ENCODE measurements at regions not wholly inside any gene's neighbourhood (a gene's known extent, or its start where the extent isn't known, plus 50 kb on each side); places are given as distances from the start of the nearest gene placed in this dataset.

GRCh38 chr10:69738858-69739435 lies 62.8 kb upstream of the COL13A1 start:
- H3K4me2 ChIP-seq (ENCODE audit: low read depth, low read length, poor library complexity, severe bottlenecking), result no peak overlapping the region
- H3K9me3 ChIP-seq (ENCODE audit: insufficient read depth, low read depth, low read length), result no peaks in the 10 kb centered on the region
- H3F3A ChIP-seq (ENCODE audit: low read depth), result no peaks in the 10 kb centered on the region
- H2AFZ ChIP-seq (ENCODE audit: low read length), result no peak overlapping the region
- TF ChIP-seq EZH2phosphoT487 (IDR thresholded peaks at IDR 0.05; ENCODE audit: borderline replicate concordance) (no peak), CTCF (conservative IDR thresholded peaks at IDR 0.05; ENCODE audit: low read length) (no peak)
- H4K20me1 ChIP-seq (ENCODE audit: insufficient read depth, low read length, poor library complexity, severe bottlenecking), result no peaks in the 10 kb centered on the region
- no peak overlapping the region for H3K9ac ChIP-seq (ENCODE audit: low read depth, low read length, poor library complexity, severe bottlenecking)
- peaks cover 26% of the 10 kb centered on the region for H3K4me1 ChIP-seq (ENCODE audit: insufficient read depth, low read length, poor library complexity, severe bottlenecking)
- H3K4me3 ChIP-seq (ENCODE audit: low read length, poor library complexity, severe bottlenecking), result no peak overlapping the region
- H3K36me3 ChIP-seq (ENCODE audit: insufficient read depth, low read length), result no peaks in the 10 kb centered on the region
- H3K9me2 ChIP-seq (replicated peaks; ENCODE audit: low read depth, low read length), result no peaks in the 10 kb centered on the region
- no peaks in the 10 kb centered on the region for H3K79me2 ChIP-seq (ENCODE audit: insufficient read depth, low read length)
- no peaks in the 10 kb centered on the region for H3K27me3 ChIP-seq (ENCODE audit: insufficient read depth, low read length, poor library complexity, severe bottlenecking)

GRCh38 chr10:69739634-69740033 lies 62.1 kb upstream of the COL13A1 start:
- Histone ChIP-seq H3K4me3 (ENCODE audit: low read length, poor library complexity, severe bottlenecking) (no peak overlapping the region), H3K9ac (ENCODE audit: low read depth, low read length, poor library complexity, severe bottlenecking) (no peak overlapping the region), H2AFZ (ENCODE audit: low read length) (peak overlapping the region; percentile 45; the same call in 1 of the 2 replicates), H3K9me2 (replicated peaks; ENCODE audit: low read depth, low read length) (no peaks in the 10 kb centered on the region), H4K20me1 (ENCODE audit: insufficient read depth, low read length, poor library complexity, severe bottlenecking) (no peaks in the 10 kb centered on the region), H3K4me1 (ENCODE audit: insufficient read depth, low read length, poor library complexity, severe bottlenecking) (peaks cover 20% of the 10 kb centered on the region), H3K79me2 (ENCODE audit: insufficient read depth, low read length) (no peaks in the 10 kb centered on the region), H3F3A (ENCODE audit: low read depth) (no peaks in the 10 kb centered on the region), H3K9me3 (ENCODE audit: insufficient read depth, low read depth, low read length) (no peaks in the 10 kb centered on the region), H3K27me3 (ENCODE audit: insufficient read depth, low read length, poor library complexity, severe bottlenecking) (no peaks in the 10 kb centered on the region), H3K4me2 (ENCODE audit: low read depth, low read length, poor library complexity, severe bottlenecking) (no peak overlapping the region), H3K36me3 (ENCODE audit: insufficient read depth, low read length) (no peaks in the 10 kb centered on the region)
- TF ChIP-seq EZH2phosphoT487 (IDR thresholded peaks at IDR 0.05; ENCODE audit: borderline replicate concordance) (no peak), CTCF (conservative IDR thresholded peaks at IDR 0.05; ENCODE audit: low read length) (no peak)

- Histone ChIP-seq H3K36me3 (ENCODE audit: insufficient read depth, low read length) (no peaks in the 10 kb centered on the region), H3K79me2 (ENCODE audit: insufficient read depth, low read length) (no peaks in the 10 kb centered on the region), H2AFZ (ENCODE audit: low read length) (peak overlapping the region; percentile 45; the same call in 1 of the 2 replicates), H3K9me2 (replicated peaks; ENCODE audit: low read depth, low read length) (no peaks in the 10 kb centered on the region), H3K4me3 (ENCODE audit: low read length, poor library complexity, severe bottlenecking) (no peak overlapping the region), H3F3A (ENCODE audit: low read depth) (no peaks in the 10 kb centered on the region), H3K27me3 (ENCODE audit: insufficient read depth, low read length, poor library complexity, severe bottlenecking) (no peaks in the 10 kb centered on the region), H3K9ac (ENCODE audit: low read depth, low read length, poor library complexity, severe bottlenecking) (no peak overlapping the region), H3K4me1 (ENCODE audit: insufficient read depth, low read length, poor library complexity, severe bottlenecking) (peaks cover 15% of the 10 kb centered on the region), H4K20me1 (ENCODE audit: insufficient read depth, low read length, poor library complexity, severe bottlenecking) (no peaks in the 10 kb centered on the region), H3K4me2 (ENCODE audit: low read depth, low read length, poor library complexity, severe bottlenecking) (no peak overlapping the region), H3K9me3 (ENCODE audit: insufficient read depth, low read depth, low read length) (no peaks in the 10 kb centered on the region)
- TF ChIP-seq CTCF (conservative IDR thresholded peaks at IDR 0.05; ENCODE audit: low read length) (no peak), EZH2phosphoT487 (IDR thresholded peaks at IDR 0.05; ENCODE audit: borderline replicate concordance) (no peak)
These were observed 61.6 kb upstream of the COL13A1 start for GRCh38 chr10:69740126-69740525.
